Stomach (tissue), 8 donors: ENCODE measurements at regions not wholly inside any gene's neighbourhood (a gene's known extent, or its start where the extent isn't known, plus 50 kb on each side); places are given as distances from the start of the nearest gene placed in this dataset.
A peak's percentile ranks its signal among the peaks of the same experiment; 100 is the strongest.

Source experiments
- DNase-seq, 2 donors: peaks; one replicate each; pipeline versions ENCODE4 v3.0.0 to v3.0.0-alpha.2; 2013 to 2019
- H3K27ac ChIP-seq, 5 donors: fragments of 200-600 bp in 4 of 5; sonication (generic) in 4 of 5; one replicate each; pipeline ENCODE4 v1.5.1; 2013 to 2019; ENCODE audit warnings: mild to moderate bottlenecking in 1 of 5, moderate library complexity in 1 of 5
- H3K27me3 ChIP-seq, 3 donors: fragments of 200-600 bp; sonication (generic); one replicate each; pipeline ENCODE4 v1.5.1; 2017 to 2019; ENCODE audit warnings: mixed run types in 1 of 3
- H3K36me3 ChIP-seq, 4 donors: fragments of 200-600 bp; sonication (generic); 1 replicate in 3 of 4; 2 replicates in 1 of 4; pipeline ENCODE4 v1.5.1; 2016 to 2019
- H3K4me1 ChIP-seq, 4 donors: fragments of 200-600 bp; sonication (generic); one replicate each; pipeline ENCODE4 v1.5.1; 2016 to 2019
- H3K4me3 ChIP-seq, 4 donors: fragments of 200-600 bp; sonication (generic) in 3 of 4; one replicate each; pipeline ENCODE4 v1.5.1; 2016 to 2019; ENCODE audit warnings: mild to moderate bottlenecking in 1 of 4
- H3K9me3 ChIP-seq, 4 donors: fragments of 200-600 bp; sonication (generic); one replicate each; pipeline ENCODE4 v1.5.1; 2016 to 2019
- EP300 ChIP-seq: sonication (generic); formaldehyde crosslinking; IDR thresholded peaks from one replicate; pipeline ENCODE4 v1.6.1; 2017; ENCODE audit warnings: antibody characterized with exemption
- POLR2A ChIP-seq, 4 donors: fragments of 450-650 bp; IDR thresholded peaks; one replicate each; pipeline ENCODE4 v1.6.1; 2016; ENCODE audit warnings: antibody characterized with exemption in 4 of 4, control low read depth in 2 of 4, mild to moderate bottlenecking in 1 of 4, moderate library complexity in 1 of 4
- POLR2AphosphoS5 ChIP-seq, 3 donors: sonication (generic); formaldehyde crosslinking; IDR thresholded peaks; one replicate each; pipeline ENCODE4 v1.6.1; 2016; ENCODE audit warnings: antibody characterized with exemption in 3 of 3
- WGBS, 5 donors: extraction: QIAGEN DNeasy Blood & Tissue Kit in 3 of 5; methylation state at CpG; one replicate each; pipeline versions ENCODE4 v1.1.5 to v1.1.7; 2013 to 2018; 5-methylcytosine and 5-hydroxymethylcytosine counted together
- intact Hi-C: fragments of 100-400 bp; cut with DNase I; formaldehyde crosslinking; loops from one replicate; pipeline ENCODE4 v1.15.1; 2023; ENCODE audit warnings: low total_unique reads
- TF ChIP-seq, protein P1 (sequence below), 7 experiments: fragments of 450-650 bp in 4 of 7; fragments of 200-600 bp in 3 of 7; sonication (generic) in 3 of 7; IDR thresholded peaks; one replicate each; pipeline ENCODE4 v1.5.1; 2016 to 2019; ENCODE audit warnings: antibody characterized with exemption in 7 of 7, control low read depth in 2 of 7, mild to moderate bottlenecking in 1 of 7
- donor health status: healthy with polysubstance abuse.
- donor health status: Bipolar disorder and iron deficiency.
- donor health status: healthy.

- DNase-seq = peak in 1 of 2 donors; percentile 25
- Histone ChIP-seq H3K27me3 (no peaks in the 10 kb centered on the region), H3K4me1 (no peaks in the 10 kb centered on the region), H3K36me3 (no peaks in the 10 kb centered on the region), H3K4me3 (no peak overlapping the region), H3K27ac (peak overlapping the region in 4 of 5 donors; percentile 11 to 45 (median 36)), H3K9me3 (no peaks in the 10 kb centered on the region)
- intact Hi-C loops = no loop called here
- 69 to 88% (median 84%) methylated on average over 5 of the region's 5 CpGs for WGBS, 5 donors
- TF ChIP-seq POLR2AphosphoS5 (IDR thresholded peaks at IDR 0.05) (peak in 1 of 3 donors; percentile 16), POLR2A (IDR thresholded peaks at IDR 0.05) (no peak)
Measured at GRCh38 chr10:62545160-62546066, 171.2 kb downstream of the ZNF365 start.

- Histone ChIP-seq H3K27ac (no peak overlapping the region), H3K4me1 (no peaks in the 10 kb centered on the region), H3K9me3 (no peaks in the 10 kb centered on the region), H3K36me3 (no peaks in the 10 kb centered on the region), H3K4me3 (no peak overlapping the region), H3K27me3 (no peaks in the 10 kb centered on the region)
- 69 to 77% (median 71%) methylated on average over 3 of the region's 3 CpGs for WGBS, 5 donors
- intact Hi-C loops = no loop called here
- DNase-seq = no peak
- TF ChIP-seq EP300 = no peak
- TF ChIP-seq POLR2AphosphoS5 (IDR thresholded peaks at IDR 0.05) = no peak
- TF ChIP-seq, protein P1, sequence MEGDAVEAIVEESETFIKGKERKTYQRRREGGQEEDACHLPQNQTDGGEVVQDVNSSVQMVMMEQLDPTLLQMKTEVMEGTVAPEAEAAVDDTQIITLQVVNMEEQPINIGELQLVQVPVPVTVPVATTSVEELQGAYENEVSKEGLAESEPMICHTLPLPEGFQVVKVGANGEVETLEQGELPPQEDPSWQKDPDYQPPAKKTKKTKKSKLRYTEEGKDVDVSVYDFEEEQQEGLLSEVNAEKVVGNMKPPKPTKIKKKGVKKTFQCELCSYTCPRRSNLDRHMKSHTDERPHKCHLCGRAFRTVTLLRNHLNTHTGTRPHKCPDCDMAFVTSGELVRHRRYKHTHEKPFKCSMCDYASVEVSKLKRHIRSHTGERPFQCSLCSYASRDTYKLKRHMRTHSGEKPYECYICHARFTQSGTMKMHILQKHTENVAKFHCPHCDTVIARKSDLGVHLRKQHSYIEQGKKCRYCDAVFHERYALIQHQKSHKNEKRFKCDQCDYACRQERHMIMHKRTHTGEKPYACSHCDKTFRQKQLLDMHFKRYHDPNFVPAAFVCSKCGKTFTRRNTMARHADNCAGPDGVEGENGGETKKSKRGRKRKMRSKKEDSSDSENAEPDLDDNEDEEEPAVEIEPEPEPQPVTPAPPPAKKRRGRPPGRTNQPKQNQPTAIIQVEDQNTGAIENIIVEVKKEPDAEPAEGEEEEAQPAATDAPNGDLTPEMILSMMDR (IDR thresholded peaks at IDR 0.05) = no peak
- no peak for TF ChIP-seq POLR2A (IDR thresholded peaks at IDR 0.05)
Measured at GRCh38 chr10:62548686-62549085, 174.5 kb downstream of the ZNF365 start.

DNA sequence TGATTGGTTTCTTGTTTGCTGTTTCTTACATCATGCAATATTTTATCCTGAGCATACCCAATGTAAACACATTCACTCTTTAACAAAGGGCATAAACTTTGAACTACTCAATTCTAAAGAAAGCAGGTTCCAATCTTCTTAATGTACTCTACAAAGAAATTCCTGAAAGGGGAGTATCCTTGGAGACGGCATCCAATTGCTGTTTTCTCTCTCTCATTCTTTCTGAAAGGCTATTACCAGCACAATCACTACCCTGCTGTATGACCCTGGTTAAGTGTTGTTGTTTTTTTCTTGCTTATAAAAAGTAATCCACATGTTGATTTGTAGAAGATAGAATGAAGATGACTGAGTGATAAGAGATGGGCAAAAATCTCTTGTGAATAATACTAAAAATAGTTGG, 176.0 kb downstream of the ZNF365 start:
- intact Hi-C loops = no loop called here
- no peaks in the 10 kb centered on the region for H3K9me3 ChIP-seq
- WGBS, 5 donors = 40 to 82% (median 45%) methylated on average over 1 of the region's 1 CpG
- H3K27me3 ChIP-seq = no peaks in the 10 kb centered on the region
- H3K4me3 ChIP-seq = no peak overlapping the region
- no peak overlapping the region for H3K27ac ChIP-seq
- TF ChIP-seq, protein P1 (IDR thresholded peaks at IDR 0.05) = no peak
- no peak for TF ChIP-seq POLR2AphosphoS5 (IDR thresholded peaks at IDR 0.05)
- no peak for TF ChIP-seq POLR2A (IDR thresholded peaks at IDR 0.05)
- TF ChIP-seq EP300 = no peak
- DNase-seq = no peak
- no peaks in the 10 kb centered on the region for H3K4me1 ChIP-seq
- no peaks in the 10 kb centered on the region for H3K36me3 ChIP-seq

- no peak overlapping the region for H3K27ac ChIP-seq
- no peak overlapping the region for H3K4me3 ChIP-seq
- no peaks in the 10 kb centered on the region for H3K4me1 ChIP-seq
- 55 to 65% (median 57%) methylated on average over 7 of the region's 7 CpGs for WGBS, 5 donors
- H3K27me3 ChIP-seq = no peaks in the 10 kb centered on the region
- TF ChIP-seq EP300 (no peak), POLR2AphosphoS5 (IDR thresholded peaks at IDR 0.05) (no peak), POLR2A (IDR thresholded peaks at IDR 0.05) (no peak)
- TF ChIP-seq, protein P1 (IDR thresholded peaks at IDR 0.05) = peak in 1 of 7 experiments; percentile 9
- no peaks in the 10 kb centered on the region for H3K9me3 ChIP-seq
- DNase-seq = peak in 1 of 2 donors; percentile 42
- no peaks in the 10 kb centered on the region for H3K36me3 ChIP-seq
- intact Hi-C loops = no loop called here
Measured at GRCh38 chr10:62554632-62555199, 180.5 kb downstream of the ZNF365 start.
